BLaER1 (cell line): ENCODE measurements at regions not wholly inside any gene's neighbourhood (a gene's known extent, or its start where the extent isn't known, plus 50 kb on each side); places are given as distances from the start of the nearest gene placed in this dataset.

Experiments used
- H3K27ac ChIP-seq: shearing (Covaris generic); formaldehyde crosslinking; 2 replicates; pipeline ENCODE4 v1.8.1; 2022
- H3K27me3 ChIP-seq: shearing (Covaris generic); formaldehyde crosslinking; 2 replicates; pipeline ENCODE4 v1.8.1; 2022
- H3K36me3 ChIP-seq: shearing (Covaris generic); formaldehyde crosslinking; 2 replicates; pipeline ENCODE4 v1.8.1; 2022
- H3K4me1 ChIP-seq: shearing (Covaris generic); formaldehyde crosslinking; 2 replicates; pipeline ENCODE4 v1.8.1; 2022
- H3K4me2 ChIP-seq: shearing (Covaris generic); formaldehyde crosslinking; 2 replicates; pipeline ENCODE4 v1.8.1; 2022
- H3K4me3 ChIP-seq: shearing (Covaris generic); formaldehyde crosslinking; 2 replicates; pipeline ENCODE4 v1.8.1; 2022
- H3K9ac ChIP-seq: shearing (Covaris generic); formaldehyde crosslinking; 2 replicates; pipeline ENCODE4 v1.8.1; 2022
- H3K9me3 ChIP-seq: shearing (Covaris generic); formaldehyde crosslinking; 2 replicates; pipeline ENCODE4 v1.8.1; 2022
- H4K20me1 ChIP-seq: shearing (Covaris generic); formaldehyde crosslinking; 2 replicates; pipeline ENCODE4 v1.8.1; 2022
- Cebpa-rat ChIP-seq: shearing (Covaris generic); IDR thresholded peaks from 2 replicates; pipeline ENCODE4 v1.8.1; 2022

GRCh38 chr20:22307409-22307808 lies 277.0 kb downstream of the FOXA2 start:
- Histone ChIP-seq H3K9me3 (no peaks in the 10 kb centered on the region), H3K27ac (no peak overlapping the region), H3K4me3 (no peak overlapping the region), H3K4me2 (no peak overlapping the region), H3K9ac (no peak overlapping the region), H3K4me1 (peaks cover 5% of the 10 kb centered on the region), H3K36me3 (no peaks in the 10 kb centered on the region), H3K27me3 (no peaks in the 10 kb centered on the region), H4K20me1 (no peaks in the 10 kb centered on the region)
- no peak for TF ChIP-seq Cebpa-rat

GRCh38 chr20:22305381-22305780 lies 279.0 kb downstream of the FOXA2 start:
- TF ChIP-seq Cebpa-rat = no peak
- no peak overlapping the region for H3K27ac ChIP-seq
- no peak overlapping the region for H3K9ac ChIP-seq
- H3K4me3 ChIP-seq = no peak overlapping the region
- H3K4me1 ChIP-seq = peaks cover 5% of the 10 kb centered on the region
- no peaks in the 10 kb centered on the region for H3K27me3 ChIP-seq
- H3K36me3 ChIP-seq = no peaks in the 10 kb centered on the region
- no peaks in the 10 kb centered on the region for H3K9me3 ChIP-seq
- H4K20me1 ChIP-seq = no peaks in the 10 kb centered on the region
- H3K4me2 ChIP-seq = no peak overlapping the region

GRCh38 chr20:22303523-22303922 lies 280.8 kb downstream of the FOXA2 start:
- H4K20me1 ChIP-seq = no peaks in the 10 kb centered on the region
- TF ChIP-seq Cebpa-rat = no peak
- H3K36me3 ChIP-seq = no peaks in the 10 kb centered on the region
- H3K4me1 ChIP-seq = peaks cover 5% of the 10 kb centered on the region
- no peaks in the 10 kb centered on the region for H3K9me3 ChIP-seq
- no peak overlapping the region for H3K27ac ChIP-seq
- no peak overlapping the region for H3K4me3 ChIP-seq
- H3K27me3 ChIP-seq = no peaks in the 10 kb centered on the region
- no peak overlapping the region for H3K9ac ChIP-seq
- no peak overlapping the region for H3K4me2 ChIP-seq

- no peak overlapping the region for H3K4me2 ChIP-seq
- no peaks in the 10 kb centered on the region for H3K36me3 ChIP-seq
- no peak overlapping the region for H3K9ac ChIP-seq
- peak; percentile 58; the same call in 1 of the 2 replicates for TF ChIP-seq Cebpa-rat
- H3K9me3 ChIP-seq = no peaks in the 10 kb centered on the region
- no peaks in the 10 kb centered on the region for H4K20me1 ChIP-seq
- no peaks in the 10 kb centered on the region for H3K27me3 ChIP-seq
- peaks cover 5% of the 10 kb centered on the region for H3K4me1 ChIP-seq
- no peak overlapping the region for H3K4me3 ChIP-seq
- no peak overlapping the region for H3K27ac ChIP-seq
Observed at GRCh38 chr20:22302039-22302438, 282.3 kb downstream of the FOXA2 start.

GRCh38 chr20:22293886-22294285 lies 290.5 kb downstream of the FOXA2 start:
- Histone ChIP-seq H3K9me3 (no peaks in the 10 kb centered on the region), H3K9ac (no peak overlapping the region), H3K4me3 (no peak overlapping the region), H3K4me1 (no peaks in the 10 kb centered on the region), H3K4me2 (no peak overlapping the region), H3K27ac (no peak overlapping the region), H3K36me3 (no peaks in the 10 kb centered on the region), H4K20me1 (no peaks in the 10 kb centered on the region), H3K27me3 (no peaks in the 10 kb centered on the region)
- TF ChIP-seq Cebpa-rat = no peak

- no peak overlapping the region for H3K4me2 ChIP-seq
- no peak overlapping the region for H3K27ac ChIP-seq
- H3K36me3 ChIP-seq = no peaks in the 10 kb centered on the region
- no peaks in the 10 kb centered on the region for H3K4me1 ChIP-seq
- TF ChIP-seq Cebpa-rat = no peak
- H3K9me3 ChIP-seq = no peaks in the 10 kb centered on the region
- no peak overlapping the region for H3K4me3 ChIP-seq
- H4K20me1 ChIP-seq = no peaks in the 10 kb centered on the region
- H3K9ac ChIP-seq = no peak overlapping the region
- no peaks in the 10 kb centered on the region for H3K27me3 ChIP-seq
Observed at GRCh38 chr20:22289442-22289841, 294.9 kb downstream of the FOXA2 start.

GRCh38 chr20:22288957-22289356 lies 295.4 kb downstream of the FOXA2 start:
- Histone ChIP-seq H3K4me3 (no peak overlapping the region), H3K9me3 (no peaks in the 10 kb centered on the region)

GRCh38 chr20:22288156-22288555 lies 296.2 kb downstream of the FOXA2 start:
- Histone ChIP-seq H3K27ac (no peak overlapping the region), H3K9ac (no peak overlapping the region), H3K36me3 (no peaks in the 10 kb centered on the region), H3K27me3 (no peaks in the 10 kb centered on the region), H3K4me1 (no peaks in the 10 kb centered on the region), H3K4me2 (no peak overlapping the region), H4K20me1 (no peaks in the 10 kb centered on the region), H3K9me3 (no peaks in the 10 kb centered on the region), H3K4me3 (no peak overlapping the region)
- no peak for TF ChIP-seq Cebpa-rat

More at GRCh38 chr20:22288957-22289356, 295.4 kb downstream of the FOXA2 start:
- Histone ChIP-seq H3K4me2 (no peak overlapping the region), H4K20me1 (no peaks in the 10 kb centered on the region), H3K4me1 (no peaks in the 10 kb centered on the region), H3K36me3 (no peaks in the 10 kb centered on the region), H3K27ac (no peak overlapping the region), H3K9ac (no peak overlapping the region), H3K27me3 (no peaks in the 10 kb centered on the region)
- no peak for TF ChIP-seq Cebpa-rat

- TF ChIP-seq Cebpa-rat = no peak
- no peaks in the 10 kb centered on the region for H3K36me3 ChIP-seq
- no peak overlapping the region for H3K27ac ChIP-seq
- H3K27me3 ChIP-seq = no peaks in the 10 kb centered on the region
- H4K20me1 ChIP-seq = no peaks in the 10 kb centered on the region
- no peaks in the 10 kb centered on the region for H3K9me3 ChIP-seq
- no peak overlapping the region for H3K9ac ChIP-seq
- H3K4me1 ChIP-seq = no peaks in the 10 kb centered on the region
- no peak overlapping the region for H3K4me2 ChIP-seq
- H3K4me3 ChIP-seq = no peak overlapping the region
Observed at GRCh38 chr20:22285555-22285954, 298.8 kb downstream of the FOXA2 start.

GRCh38 chr20:22282696-22283095 lies 301.7 kb downstream of the FOXA2 start:
- Histone ChIP-seq H3K27ac (no peak overlapping the region), H3K4me1 (no peaks in the 10 kb centered on the region), H3K4me2 (no peak overlapping the region), H3K27me3 (no peaks in the 10 kb centered on the region), H3K36me3 (no peaks in the 10 kb centered on the region), H3K9ac (no peak overlapping the region), H3K4me3 (no peak overlapping the region), H3K9me3 (0 out of 2 replicates have a peak, but pooled peaks cover under 1% of the 10 kb centered on the region), H4K20me1 (no peaks in the 10 kb centered on the region)
- no peak for TF ChIP-seq Cebpa-rat

GRCh38 chr20:22274330-22274729 lies 310.0 kb downstream of the FOXA2 start:
- H3K4me3 ChIP-seq = no peak overlapping the region
- no peaks in the 10 kb centered on the region for H4K20me1 ChIP-seq
- H3K9me3 ChIP-seq = peaks cover 14% of the 10 kb centered on the region
- no peak overlapping the region for H3K9ac ChIP-seq
- H3K4me2 ChIP-seq = no peak overlapping the region
- no peaks in the 10 kb centered on the region for H3K36me3 ChIP-seq
- H3K27me3 ChIP-seq = no peaks in the 10 kb centered on the region
- no peak for TF ChIP-seq Cebpa-rat
- no peaks in the 10 kb centered on the region for H3K4me1 ChIP-seq
- H3K27ac ChIP-seq = no peak overlapping the region
